Esophagus muscularis mucosa (tissue), 3 donors: ENCODE measurements at regions not wholly inside any gene's neighbourhood (a gene's known extent, or its start where the extent isn't known, plus 50 kb on each side); places are given as distances from the start of the nearest gene placed in this dataset.

Experiments
- CTCF ChIP-seq, 3 experiments: fragments of 200-600 bp in 2 of 3; fragments of 450-650 bp in 1 of 3; sonication (generic) in 2 of 3; IDR thresholded peaks; one replicate each; pipeline ENCODE4 v1.5.1; 2017 to 2019; ENCODE audit warnings: antibody characterized with exemption in 3 of 3, mild to moderate bottlenecking in 2 of 3, moderate library complexity in 1 of 3
- POLR2A ChIP-seq: fragments of 450-650 bp; IDR thresholded peaks from one replicate; pipeline ENCODE4 v1.6.1; 2017; ENCODE audit warnings: antibody characterized with exemption, moderate library complexity, mild to moderate bottlenecking, low read depth
- POLR2AphosphoS5 ChIP-seq, 2 donors: sonication (generic); formaldehyde crosslinking; IDR thresholded peaks; one replicate each; pipeline ENCODE4 v1.6.1; 2017; ENCODE audit warnings: antibody characterized with exemption in 2 of 2

DNA sequence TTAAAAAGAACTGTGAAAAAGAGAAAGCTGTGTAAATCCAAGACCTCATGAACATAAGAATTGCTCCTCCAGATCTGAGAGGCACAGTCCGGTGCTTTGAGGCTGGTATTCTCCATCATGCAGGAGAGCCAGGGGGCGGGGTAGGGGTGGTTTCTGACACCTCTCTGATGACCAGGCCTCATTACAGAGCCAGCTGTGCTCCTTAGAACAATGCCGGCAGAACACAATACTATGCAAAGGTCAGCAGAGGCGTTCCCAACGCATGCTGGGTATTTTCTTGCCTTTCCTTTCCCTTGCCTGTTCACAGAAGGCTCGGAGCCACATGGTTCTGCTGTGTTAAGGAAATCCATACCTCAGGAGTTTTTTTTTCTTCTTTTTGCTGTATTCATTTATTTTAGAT is 91.2 kb upstream of the SOD3 start:
- TF ChIP-seq CTCF (IDR thresholded peaks at IDR 0.05): no peak
- no peak for TF ChIP-seq POLR2AphosphoS5 (IDR thresholded peaks at IDR 0.05)
- TF ChIP-seq POLR2A: no peak
